ENCODE measurements at regions not wholly inside any gene's neighbourhood (a gene's known extent, or its start where the extent isn't known, plus 50 kb on each side); places are given as distances from the start of the nearest gene placed in this dataset.

DNA sequence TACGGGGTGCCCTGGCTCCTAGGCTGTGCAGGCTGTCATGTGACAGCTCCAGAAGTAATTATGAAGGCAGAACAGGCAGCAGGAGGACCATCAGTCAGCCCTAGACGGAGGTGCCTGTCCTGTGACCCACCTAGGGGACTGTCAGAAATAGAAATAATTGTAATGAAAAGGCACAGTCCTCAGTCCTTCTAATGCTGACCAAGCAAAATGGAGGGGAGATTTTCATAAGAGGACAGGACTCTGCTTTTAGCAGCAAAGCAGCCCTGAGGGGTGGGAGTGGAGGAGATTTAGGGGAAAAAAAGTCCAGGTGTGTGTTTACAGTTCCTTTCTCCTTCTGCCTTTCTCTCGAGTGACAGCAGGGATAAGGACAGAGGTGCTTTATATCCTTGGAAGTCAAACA, 108.3 kb upstream of the KIRREL3 start:
- H3K79me2 ChIP-seq (ENCODE audit: insufficient read depth), result no peaks in the 10 kb centered on the region
- no peaks in the 10 kb centered on the region for H3K36me3 ChIP-seq (replicated peaks in 1 of 2; ENCODE audit: control insufficient read depth in 1 of 2, insufficient read depth in 2 of 2, low read length in 1 of 2)
- no peak overlapping the region for H2AFZ ChIP-seq (ENCODE audit: low read depth)
- H3K9me2 ChIP-seq, result no peaks in the 10 kb centered on the region
- 16% methylated on average over 3 of the region's 3 CpGs for WGBS (ENCODE audit: low lambda C conversion rate)
- DNase-seq, result no peak
- no peak overlapping the region for H3K4me3 ChIP-seq (ENCODE audit: low read depth in 2 of 2, low read length in 1 of 2)
- no peaks in the 10 kb centered on the region for H3K4me1 ChIP-seq (ENCODE audit: control insufficient read depth in 1 of 2, insufficient read depth in 2 of 2, low read depth in 1 of 2, low read length in 1 of 2)
- H3K9ac ChIP-seq, result no peak overlapping the region
- no peak overlapping the region for H3K4me2 ChIP-seq
- H3K9me3 ChIP-seq, result no peaks in the 10 kb centered on the region
- ChIA-PET CTCF (no interaction called here), POLR2A (no interaction called here)
- H4K20me1 ChIP-seq (ENCODE audit: insufficient read depth), result no peaks in the 10 kb centered on the region
- H3K27me3 ChIP-seq (ENCODE audit: insufficient read depth), result peaks cover 7% of the 10 kb centered on the region
- H3K27ac ChIP-seq (ENCODE audit: low read depth in 2 of 2, low read length in 1 of 2), result no peak overlapping the region
- TF ChIP-seq RAD21 (IDR thresholded peaks at IDR 0.05; ENCODE audit: low read length) (no peak), PBX3 (IDR thresholded peaks at IDR 0.05) (no peak)
- no peaks in the 10 kb centered on the region for H3F3A ChIP-seq (replicated peaks; ENCODE audit: insufficient read depth)

DNA sequence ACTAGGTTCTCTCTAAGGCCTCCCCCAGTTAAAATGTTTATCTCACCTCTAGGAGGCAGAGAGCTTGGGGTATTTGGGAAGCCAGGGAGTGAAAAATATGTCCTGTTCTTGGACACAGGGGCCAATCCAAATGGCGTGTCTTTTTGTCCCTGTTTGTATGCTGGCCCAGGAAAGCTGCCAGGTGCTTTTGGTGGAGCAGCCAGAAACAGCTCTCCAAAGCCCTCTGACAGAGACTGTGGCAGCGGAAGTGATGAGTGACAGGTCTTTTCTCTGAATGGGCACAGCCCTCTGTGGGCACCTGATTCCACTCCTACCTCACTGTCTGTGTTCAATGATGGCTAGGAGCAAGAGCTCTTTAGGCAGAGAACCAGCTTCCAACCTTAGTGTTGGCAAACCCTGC, 106.4 kb upstream of the KIRREL3 start:
- Histone ChIP-seq H3K36me3 (replicated peaks in 1 of 2; ENCODE audit: control insufficient read depth in 1 of 2, insufficient read depth in 2 of 2, low read length in 1 of 2) (no peaks in the 10 kb centered on the region), H2AFZ (ENCODE audit: low read depth) (no peak overlapping the region), H3K79me2 (ENCODE audit: insufficient read depth) (no peaks in the 10 kb centered on the region), H4K20me1 (ENCODE audit: insufficient read depth) (no peaks in the 10 kb centered on the region), H3K4me3 (ENCODE audit: low read depth in 2 of 2, low read length in 1 of 2) (no peak overlapping the region), H3K9ac (no peak overlapping the region), H3K27me3 (ENCODE audit: insufficient read depth) (peaks cover 7% of the 10 kb centered on the region), H3K9me3 (no peaks in the 10 kb centered on the region), H3K27ac (ENCODE audit: low read depth in 2 of 2, low read length in 1 of 2) (no peak overlapping the region), H3K4me2 (no peak overlapping the region), H3F3A (replicated peaks; ENCODE audit: insufficient read depth) (no peaks in the 10 kb centered on the region), H3K9me2 (no peaks in the 10 kb centered on the region), H3K4me1 (ENCODE audit: control insufficient read depth in 1 of 2, insufficient read depth in 2 of 2, low read depth in 1 of 2, low read length in 1 of 2) (no peaks in the 10 kb centered on the region)
- WGBS (ENCODE audit: low lambda C conversion rate), result 25% methylated on average over 1 of the region's 2 CpGs
- DNase-seq, result no peak
- TF ChIP-seq TCF12 (IDR thresholded peaks at IDR 0.05) (no peak), JUND (IDR thresholded peaks at IDR 0.05) (no peak), POLR2AphosphoS5 (IDR thresholded peaks at IDR 0.05; ENCODE audit: low read depth, low read length) (no peak), NFIC (IDR thresholded peaks at IDR 0.05; ENCODE audit: borderline replicate concordance) (no peak), GABPA (IDR thresholded peaks at IDR 0.05; ENCODE audit: low read depth) (no peak), RFX5 (IDR thresholded peaks at IDR 0.05; ENCODE audit: low read length) (no peak), RAD21 (IDR thresholded peaks at IDR 0.05; ENCODE audit: low read length) (no peak), TAF1 (IDR thresholded peaks at IDR 0.05; ENCODE audit: borderline replicate concordance, low read depth, low read length) (no peak), FOXJ3 (CRISPR knock-in tag; IDR thresholded peaks at IDR 0.05) (no peak), IRF3 (IDR thresholded peaks at IDR 0.05; ENCODE audit: low read depth, low read length) (no peak), TEAD4 (IDR thresholded peaks at IDR 0.05; ENCODE audit: borderline replicate concordance, insufficient read depth) (no peak), FOSL2 (IDR thresholded peaks at IDR 0.05; ENCODE audit: borderline replicate concordance, low read depth) (no peak)
- TF ChIP-seq, protein P1, sequence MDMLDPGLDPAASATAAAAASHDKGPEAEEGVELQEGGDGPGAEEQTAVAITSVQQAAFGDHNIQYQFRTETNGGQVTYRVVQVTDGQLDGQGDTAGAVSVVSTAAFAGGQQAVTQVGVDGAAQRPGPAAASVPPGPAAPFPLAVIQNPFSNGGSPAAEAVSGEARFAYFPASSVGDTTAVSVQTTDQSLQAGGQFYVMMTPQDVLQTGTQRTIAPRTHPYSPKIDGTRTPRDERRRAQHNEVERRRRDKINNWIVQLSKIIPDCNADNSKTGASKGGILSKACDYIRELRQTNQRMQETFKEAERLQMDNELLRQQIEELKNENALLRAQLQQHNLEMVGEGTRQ (IDR thresholded peaks at IDR 0.05; ENCODE audit: borderline replicate concordance, low read depth, low read length), result no peak
- ChIA-PET CTCF (interaction anchor here (0.6 to 1.2 kb wide), 2 partner anchors 239 to 439 kb away, joined by 3 read pairs; no protein-coding TSS in a partner anchor), POLR2A (no interaction called here)

Measured in SK-N-SH (cell line).